GM12878 (cell line): ENCODE measurements at regions not wholly inside any gene's neighbourhood (a gene's known extent, or its start where the extent isn't known, plus 50 kb on each side); places are given as distances from the start of the nearest gene placed in this dataset.

Source experiments
- ATAC-seq: fragments of 200-7000 bp; cut with Tn5 transposase; 3 replicates; pipeline ENCODE4 v1.9.1; 2020; ENCODE audit warnings: mild to moderate bottlenecking, moderate library complexity
- BruUV-seq: library from RNA; stranded (reverse); fragments of 400-500 nt; replicated peaks from 2 replicates; lab custom pipeline; 2021; lab: Mats Ljungman, UMichigan
- CTCF ChIA-PET: fragments of 300-600 bp; sonication (Branson Sonifier 250); formaldehyde crosslinking; extraction: SDS; loops from one replicate; lab custom pipeline; 2021; ENCODE audit warnings: inconsistent platforms; lab: Yijun Ruan, JAX
- POLR2A ChIA-PET: fragments of 350-600 bp; formaldehyde crosslinking; extraction: SDS; loops from one replicate; lab custom pipeline; 2021; ENCODE audit warnings: inconsistent platforms; lab: Charles Lee
- RAD21 ChIA-PET: fragments of 300-600 bp; sonication (Branson Sonifier 250); formaldehyde crosslinking; loops from one replicate; lab custom pipeline; 2023; ENCODE audit warnings: antibody characterized with exemption; ENCODE audit not compliant: unreplicated experiment; lab: Charles Lee
- SMC1A ChIA-PET: fragments of 300-600 bp; sonication (Branson Sonifier 250); formaldehyde crosslinking; loops from one replicate; lab custom pipeline; 2023; ENCODE audit not compliant: unreplicated experiment, uncharacterized antibody; lab: Charles Lee
- DNase-seq: peaks from one replicate; pipeline ENCODE4 v3.0.0-alpha.2; 2011; ENCODE audit warnings: low read depth, low spot score
- FAIRE-seq: peaks from 3 replicates; lab custom pipeline; 2011; peaks lifted over from hg19 to GRCh38; lab: Jason Lieb, UNC
- H2AFZ ChIP-seq: 2 replicates; pipeline ENCODE4 v1.6.0; 2011; ENCODE audit warnings: low read depth, low read length, control low read depth; ENCODE audit not compliant: control insufficient read depth
- H3K27ac ChIP-seq: 2 replicates; pipeline ENCODE4 v1.5.1; 2011; ENCODE audit warnings: control low read depth; ENCODE audit not compliant: control insufficient read depth, insufficient read depth
- H3K27me3 ChIP-seq, 2 experiments: replicated peaks in 1 of 2; 2 replicates each; pipeline versions ENCODE4 v1.6.0 to v1.6.1; 2011; ENCODE audit warnings: low read length in 1 of 2; ENCODE audit not compliant: control insufficient read depth in 2 of 2, insufficient read depth in 2 of 2
- H3K36me3 ChIP-seq, 2 experiments: 2 replicates each; pipeline ENCODE4 v1.5.1; 2011; ENCODE audit warnings: low read length in 1 of 2; ENCODE audit not compliant: control insufficient read depth in 2 of 2, insufficient read depth in 2 of 2
- H3K4me1 ChIP-seq: 2 replicates; pipeline ENCODE4 v1.6.1; 2011; ENCODE audit warnings: mild to moderate bottlenecking, low read length, moderate library complexity, mixed read lengths; ENCODE audit not compliant: control insufficient read depth, insufficient read depth
- H3K4me2 ChIP-seq: 2 replicates; pipeline ENCODE4 v1.6.0; 2011; ENCODE audit warnings: control low read depth; ENCODE audit not compliant: control insufficient read depth, insufficient read depth
- H3K4me3 ChIP-seq: fragments of 200-600 bp; sonication (generic); 2 replicates; pipeline ENCODE4 v1.5.1; 2016
- H3K79me2 ChIP-seq: 2 replicates; pipeline ENCODE4 v1.6.0; 2011; ENCODE audit warnings: low read length; ENCODE audit not compliant: control insufficient read depth, insufficient read depth
- H3K9ac ChIP-seq: 2 replicates; pipeline ENCODE4 v1.8.0; 2011; ENCODE audit warnings: low read length, control low read depth, mixed read lengths; ENCODE audit not compliant: control insufficient read depth, insufficient read depth
- H3K9me3 ChIP-seq: replicated peaks from 3 replicates; pipeline ENCODE4 v1.5.1; 2011; ENCODE audit warnings: mild to moderate bottlenecking, low read length; ENCODE audit not compliant: control insufficient read depth, insufficient read depth
- H4K20me1 ChIP-seq: 2 replicates; pipeline ENCODE4 v1.6.0; 2011; ENCODE audit not compliant: control insufficient read depth, insufficient read depth
- CBX5 ChIP-seq: sonication (generic); IDR thresholded peaks from 2 replicates; pipeline ENCODE4 v1.6.1; 2016; ENCODE audit warnings: low read depth, moderate library complexity, mild to moderate bottlenecking, inconsistent platforms
- HDAC6 ChIP-seq: fragments of 200-600 bp; sonication (generic); IDR thresholded peaks from one replicate; pipeline ENCODE4 v1.8.0; 2017; ENCODE audit warnings: antibody characterized with exemption; ENCODE audit not compliant: unreplicated experiment
- MYB ChIP-seq: fragments of 150-350 bp; IDR thresholded peaks from 2 replicates; pipeline ENCODE4 v1.6.1; 2014; ENCODE audit warnings: mild to moderate bottlenecking, low read depth, low read length, borderline replicate concordance
- NBN ChIP-seq: fragments of 450-650 bp; IDR thresholded peaks from 2 replicates; pipeline ENCODE4 v1.6.1; 2016
- NFIC ChIP-seq: IDR thresholded peaks from 2 replicates; pipeline ENCODE4 v1.6.1; 2012; ENCODE audit warnings: low read depth, mild to moderate bottlenecking, inconsistent platforms, low read length, moderate library complexity
- NFYA ChIP-seq: IDR thresholded peaks from 2 replicates; pipeline ENCODE4 v1.6.1; 2011; ENCODE audit warnings: low read depth, mild to moderate bottlenecking, low read length, improper control_type of control experiment, borderline replicate concordance
- NFYB ChIP-seq: IDR thresholded peaks from 2 replicates; pipeline ENCODE4 v1.6.1; 2011; ENCODE audit warnings: low read depth, mild to moderate bottlenecking, low read length, improper control_type of control experiment, moderate library complexity; ENCODE audit not compliant: insufficient read depth
- RAD51 ChIP-seq: fragments of 450-650 bp; IDR thresholded peaks from 2 replicates; pipeline ENCODE4 v1.6.1; 2016; ENCODE audit warnings: moderate library complexity, mild to moderate bottlenecking, inconsistent platforms
- RUNX3 ChIP-seq: IDR thresholded peaks from 2 replicates; pipeline ENCODE4 v1.6.1; 2012; ENCODE audit warnings: low read length, inconsistent platforms
- YBX1 ChIP-seq: fragments of 450-650 bp; IDR thresholded peaks from 2 replicates; pipeline ENCODE4 v1.6.1; 2016; ENCODE audit warnings: antibody characterized with exemption
- YY1 ChIP-seq: IDR thresholded peaks from 2 replicates; pipeline ENCODE4 v1.6.1; 2011; ENCODE audit warnings: low read depth, mild to moderate bottlenecking, low read length
- WGBS: methylation state at CpG from one replicate; pipeline ENCODE4 v1.1.6; 2016; ENCODE audit warnings: low lambda C conversion rate; ENCODE audit not compliant: insufficient replicate concordance, insufficient coverage; ENCODE audit errors: missing lambda C conversion rate; 5-methylcytosine and 5-hydroxymethylcytosine counted together
- in situ Hi-C: fragments of 300-500 bp; cut with MboI; formaldehyde crosslinking; loops from 9 replicates; pipeline ENCODE4 v1.14.3; 2018; ENCODE audit warnings: mixed read lengths
- intact Hi-C: fragments of 100-400 bp; cut with micrococcal nuclease; formaldehyde crosslinking; loops from one replicate; pipeline ENCODE4 v1.14.2; 2022; ENCODE audit not compliant: unreplicated experiment
- TF ChIP-seq, protein P1 (sequence below): IDR thresholded peaks from 2 replicates; pipeline ENCODE4 v1.6.1; 2011; ENCODE audit warnings: low read depth, low read length, improper control_type of control experiment, borderline replicate concordance
- TF ChIP-seq, protein P2 (sequence below): IDR thresholded peaks from 2 replicates; pipeline ENCODE4 v1.6.1; 2011; ENCODE audit warnings: low read depth, mild to moderate bottlenecking, low read length, moderate library complexity, borderline replicate concordance; ENCODE audit errors: extremely low read depth
- TF ChIP-seq, protein P3 (sequence below): fragments of 150-350 bp; IDR thresholded peaks from 2 replicates; pipeline ENCODE4 v1.6.1; 2014; ENCODE audit warnings: mild to moderate bottlenecking, low read depth, low read length
- TF ChIP-seq, protein P4 (sequence below): IDR thresholded peaks from 2 replicates; pipeline ENCODE4 v1.6.1; 2011; ENCODE audit warnings: borderline replicate concordance, low read depth, mild to moderate bottlenecking, moderate library complexity, mixed read lengths, low read length; ENCODE audit not compliant: insufficient read depth; ENCODE audit errors: extremely low read length
- TF ChIP-seq, protein P5 (sequence below): fragments of 450-650 bp; IDR thresholded peaks from 2 replicates; pipeline ENCODE4 v1.6.1; 2017; ENCODE audit warnings: mild to moderate bottlenecking, moderate library complexity

DNA sequence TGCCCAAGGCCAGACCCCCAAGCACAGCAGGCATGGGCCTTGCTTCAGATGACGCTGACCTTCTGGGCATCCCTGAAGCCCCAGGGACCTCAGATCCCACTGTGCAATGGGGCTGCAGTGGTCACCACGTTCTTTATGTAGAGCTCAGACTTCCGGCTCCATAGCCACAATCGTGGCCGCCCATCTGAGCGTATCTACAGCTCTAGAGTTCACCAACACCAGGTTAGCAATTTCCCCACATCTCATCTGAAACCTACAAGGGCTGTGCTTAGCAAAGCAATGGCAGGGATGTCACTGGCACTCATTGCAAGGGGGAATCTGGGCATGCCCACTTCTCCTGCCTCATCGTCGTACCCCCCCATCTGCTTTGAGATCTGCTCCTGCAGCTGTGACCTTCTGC, 384.4 kb upstream of the TSHZ3 start:
- DNase-seq: no peak
- Histone ChIP-seq H3K27ac (no peak overlapping the region), H3K4me3 (no peak overlapping the region), H3K4me2 (no peak overlapping the region), H3K9me3 (no peaks in the 10 kb centered on the region; the same call in 2 of the 3 replicates), H3K36me3 (no peaks in the 10 kb centered on the region), H3K9ac (no peak overlapping the region), H3K27me3 (no peaks in the 10 kb centered on the region), H3K79me2 (no peaks in the 10 kb centered on the region), H2AFZ (no peak overlapping the region), H3K4me1 (no peaks in the 10 kb centered on the region), H4K20me1 (no peaks in the 10 kb centered on the region)
- FAIRE-seq: no peak
- in situ Hi-C loops (no loop called here), intact Hi-C loops (no loop called here)
- no peak for ATAC-seq
- BruUV-seq: no TSS peak
- POLR2A ChIA-PET: no interaction called here
- 19% methylated on average over 8 of the region's 8 CpGs for WGBS
- RAD21 ChIA-PET: no interaction called here
- SMC1A ChIA-PET: no interaction called here
- CTCF ChIA-PET: no interaction called here
- TF ChIP-seq NFIC (no peak), NFYB (no peak), NBN (no peak), HDAC6 (no peak), MYB (no peak), RUNX3 (no peak), RAD51 (no peak), YBX1 (no peak), NFYA (no peak), CBX5 (no peak), YY1 (no peak)
- TF ChIP-seq, protein P1, sequence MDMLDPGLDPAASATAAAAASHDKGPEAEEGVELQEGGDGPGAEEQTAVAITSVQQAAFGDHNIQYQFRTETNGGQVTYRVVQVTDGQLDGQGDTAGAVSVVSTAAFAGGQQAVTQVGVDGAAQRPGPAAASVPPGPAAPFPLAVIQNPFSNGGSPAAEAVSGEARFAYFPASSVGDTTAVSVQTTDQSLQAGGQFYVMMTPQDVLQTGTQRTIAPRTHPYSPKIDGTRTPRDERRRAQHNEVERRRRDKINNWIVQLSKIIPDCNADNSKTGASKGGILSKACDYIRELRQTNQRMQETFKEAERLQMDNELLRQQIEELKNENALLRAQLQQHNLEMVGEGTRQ: no peak
- TF ChIP-seq, protein P2, sequence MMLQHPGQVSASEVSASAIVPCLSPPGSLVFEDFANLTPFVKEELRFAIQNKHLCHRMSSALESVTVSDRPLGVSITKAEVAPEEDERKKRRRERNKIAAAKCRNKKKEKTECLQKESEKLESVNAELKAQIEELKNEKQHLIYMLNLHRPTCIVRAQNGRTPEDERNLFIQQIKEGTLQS: no peak
- TF ChIP-seq, protein P3, sequence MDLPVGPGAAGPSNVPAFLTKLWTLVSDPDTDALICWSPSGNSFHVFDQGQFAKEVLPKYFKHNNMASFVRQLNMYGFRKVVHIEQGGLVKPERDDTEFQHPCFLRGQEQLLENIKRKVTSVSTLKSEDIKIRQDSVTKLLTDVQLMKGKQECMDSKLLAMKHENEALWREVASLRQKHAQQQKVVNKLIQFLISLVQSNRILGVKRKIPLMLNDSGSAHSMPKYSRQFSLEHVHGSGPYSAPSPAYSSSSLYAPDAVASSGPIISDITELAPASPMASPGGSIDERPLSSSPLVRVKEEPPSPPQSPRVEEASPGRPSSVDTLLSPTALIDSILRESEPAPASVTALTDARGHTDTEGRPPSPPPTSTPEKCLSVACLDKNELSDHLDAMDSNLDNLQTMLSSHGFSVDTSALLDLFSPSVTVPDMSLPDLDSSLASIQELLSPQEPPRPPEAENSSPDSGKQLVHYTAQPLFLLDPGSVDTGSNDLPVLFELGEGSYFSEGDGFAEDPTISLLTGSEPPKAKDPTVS: no peak
- TF ChIP-seq, protein P4, sequence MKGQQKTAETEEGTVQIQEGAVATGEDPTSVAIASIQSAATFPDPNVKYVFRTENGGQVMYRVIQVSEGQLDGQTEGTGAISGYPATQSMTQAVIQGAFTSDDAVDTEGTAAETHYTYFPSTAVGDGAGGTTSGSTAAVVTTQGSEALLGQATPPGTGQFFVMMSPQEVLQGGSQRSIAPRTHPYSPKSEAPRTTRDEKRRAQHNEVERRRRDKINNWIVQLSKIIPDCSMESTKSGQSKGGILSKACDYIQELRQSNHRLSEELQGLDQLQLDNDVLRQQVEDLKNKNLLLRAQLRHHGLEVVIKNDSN: no peak
- TF ChIP-seq, protein P5, sequence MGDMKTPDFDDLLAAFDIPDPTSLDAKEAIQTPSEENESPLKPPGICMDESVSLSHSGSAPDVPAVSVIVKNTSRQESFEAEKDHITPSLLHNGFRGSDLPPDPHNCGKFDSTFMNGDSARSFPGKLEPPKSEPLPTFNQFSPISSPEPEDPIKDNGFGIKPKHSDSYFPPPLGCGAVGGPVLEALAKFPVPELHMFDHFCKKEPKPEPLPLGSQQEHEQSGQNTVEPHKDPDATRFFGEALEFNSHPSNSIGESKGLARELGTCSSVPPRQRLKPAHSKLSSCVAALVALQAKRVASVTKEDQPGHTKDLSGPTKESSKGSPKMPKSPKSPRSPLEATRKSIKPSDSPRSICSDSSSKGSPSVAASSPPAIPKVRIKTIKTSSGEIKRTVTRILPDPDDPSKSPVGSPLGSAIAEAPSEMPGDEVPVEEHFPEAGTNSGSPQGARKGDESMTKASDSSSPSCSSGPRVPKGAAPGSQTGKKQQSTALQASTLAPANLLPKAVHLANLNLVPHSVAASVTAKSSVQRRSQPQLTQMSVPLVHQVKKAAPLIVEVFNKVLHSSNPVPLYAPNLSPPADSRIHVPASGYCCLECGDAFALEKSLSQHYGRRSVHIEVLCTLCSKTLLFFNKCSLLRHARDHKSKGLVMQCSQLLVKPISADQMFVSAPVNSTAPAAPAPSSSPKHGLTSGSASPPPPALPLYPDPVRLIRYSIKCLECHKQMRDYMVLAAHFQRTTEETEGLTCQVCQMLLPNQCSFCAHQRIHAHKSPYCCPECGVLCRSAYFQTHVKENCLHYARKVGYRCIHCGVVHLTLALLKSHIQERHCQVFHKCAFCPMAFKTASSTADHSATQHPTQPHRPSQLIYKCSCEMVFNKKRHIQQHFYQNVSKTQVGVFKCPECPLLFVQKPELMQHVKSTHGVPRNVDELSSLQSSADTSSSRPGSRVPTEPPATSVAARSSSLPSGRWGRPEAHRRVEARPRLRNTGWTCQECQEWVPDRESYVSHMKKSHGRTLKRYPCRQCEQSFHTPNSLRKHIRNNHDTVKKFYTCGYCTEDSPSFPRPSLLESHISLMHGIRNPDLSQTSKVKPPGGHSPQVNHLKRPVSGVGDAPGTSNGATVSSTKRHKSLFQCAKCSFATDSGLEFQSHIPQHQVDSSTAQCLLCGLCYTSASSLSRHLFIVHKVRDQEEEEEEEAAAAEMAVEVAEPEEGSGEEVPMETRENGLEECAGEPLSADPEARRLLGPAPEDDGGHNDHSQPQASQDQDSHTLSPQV: no peak
